HCT116 (cell line): ENCODE measurements at regions not wholly inside any gene's neighbourhood (a gene's known extent, or its start where the extent isn't known, plus 50 kb on each side); places are given as distances from the start of the nearest gene placed in this dataset.

Experiments
- ATAC-seq: fragments of 200-7000 bp; cut with Tn5 transposase; 2 replicates; pipeline ENCODE4 v1.9.1; 2020; ENCODE audit warnings: mild to moderate bottlenecking, moderate library complexity
- BruUV-seq: library from RNA; stranded (reverse); fragments of 400-500 nt; replicated peaks from 2 replicates; lab custom pipeline; 2021; lab: Mats Ljungman, UMichigan
- CTCF ChIA-PET: fragments of 300-600 bp; sonication (Branson Sonifier 250); formaldehyde crosslinking; loops from one replicate; lab custom pipeline; 2021; ENCODE audit warnings: antibody characterized with exemption; lab: Charles Lee
- POLR2A ChIA-PET: fragments of 300-600, 350-600 bp; sonication (Branson Sonifier 250); formaldehyde crosslinking; loops from one replicate; lab custom pipeline; 2021; ENCODE audit warnings: antibody characterized with exemption; lab: Charles Lee
- RAD21 ChIA-PET, 2 experiments: fragments of 300-600 bp; sonication (Branson Sonifier 250); formaldehyde crosslinking; loops; one replicate each; lab custom pipeline; 2023; ENCODE audit warnings: low total read pairs in 2 of 2; ENCODE audit not compliant: uncharacterized antibody in 2 of 2, unreplicated experiment in 2 of 2, low non-redundant PET in 1 of 2; lab: Charles Lee
- DNase-seq: peaks from one replicate; pipeline ENCODE4 v3.0.0-alpha.2; 2010; ENCODE audit warnings: low read depth, low spot score
- H2AFZ ChIP-seq: fragments of 200-600 bp; shearing (Covaris generic), sonication (generic); 2 replicates; pipeline ENCODE4 v1.6.1; 2017; ENCODE audit warnings: low read depth, mixed run types, mixed read lengths, antibody characterized with exemption, low read length; ENCODE audit not compliant: poor library complexity, severe bottlenecking
- H3K27ac ChIP-seq: 2 replicates; pipeline ENCODE4 v1.5.1; 2012; ENCODE audit warnings: low read depth, low read length
- H3K27me3 ChIP-seq: fragments of 200-600 bp; sonication (generic); 2 replicates; pipeline ENCODE4 v1.6.1; 2016; ENCODE audit warnings: mixed run types, low read length, mixed read lengths; ENCODE audit not compliant: insufficient read depth
- H3K36me3 ChIP-seq, 2 experiments: fragments of 200-500 bp in 1 of 2; fragments of 200-600 bp in 1 of 2; sonication (Bioruptor generic) in 1 of 2; sonication (generic) in 1 of 2; 2 replicates each; pipeline versions ENCODE4 v1.5.1 to v1.6.1; 2014 to 2016; ENCODE audit warnings: low read length in 2 of 2, inconsistent platforms in 1 of 2, mixed read lengths in 1 of 2, mixed run types in 1 of 2; ENCODE audit not compliant: insufficient read depth in 2 of 2, control insufficient read depth in 1 of 2
- H3K4me1 ChIP-seq, 2 experiments: fragments of 200-600 bp in 1 of 2; sonication (generic) in 1 of 2; 2 replicates each; pipeline versions ENCODE4 v1.5.1 to v1.6.1; 2012 to 2017; ENCODE audit warnings: low read length in 2 of 2, inconsistent platforms in 1 of 2, mild to moderate bottlenecking in 1 of 2, mixed read lengths in 1 of 2, mixed run types in 1 of 2, moderate library complexity in 1 of 2; ENCODE audit not compliant: insufficient read depth in 2 of 2, control insufficient read depth in 1 of 2
- H3K4me2 ChIP-seq: fragments of 200-600 bp; sonication (generic); 2 replicates; pipeline ENCODE4 v1.6.1; 2017; ENCODE audit warnings: mixed run types, low read length, mixed read lengths
- H3K4me3 ChIP-seq, 2 experiments: fragments of 200-600 bp in 1 of 2; sonication (generic) in 1 of 2; replicated peaks in 1 of 2; 2 replicates each; pipeline ENCODE4 v1.5.1; 2011 to 2016; ENCODE audit warnings: low read length in 2 of 2, control low read depth in 1 of 2, low read depth in 1 of 2, mild to moderate bottlenecking in 1 of 2, mixed read lengths in 1 of 2, mixed run types in 1 of 2
- H3K79me2 ChIP-seq: fragments of 200-600 bp; sonication (generic); 2 replicates; pipeline ENCODE4 v1.6.1; 2017; ENCODE audit warnings: mild to moderate bottlenecking, mixed run types, low read length, moderate library complexity, mixed read lengths; ENCODE audit not compliant: insufficient read depth
- H3K9ac ChIP-seq: fragments of 200-600 bp; sonication (generic); 2 replicates; pipeline ENCODE4 v1.6.1; 2016; ENCODE audit warnings: low read length, mixed read lengths
- H3K9me2 ChIP-seq: fragments of 200-600 bp; sonication (generic), shearing (Covaris generic); 2 replicates; pipeline ENCODE4 v1.6.1; 2017; ENCODE audit warnings: mixed run types, mild to moderate bottlenecking, moderate library complexity; ENCODE audit not compliant: insufficient read depth
- H3K9me3 ChIP-seq, 2 experiments: fragments of 200-500 bp in 1 of 2; fragments of 200-600 bp in 1 of 2; sonication (Bioruptor generic) in 1 of 2; sonication (generic) in 1 of 2; 2 replicates each; pipeline ENCODE4 v1.6.1; 2014 to 2017; ENCODE audit warnings: low read length in 2 of 2, mixed read lengths in 2 of 2, inconsistent platforms in 1 of 2, low read depth in 1 of 2, mild to moderate bottlenecking in 1 of 2, mixed run types in 1 of 2, moderate library complexity in 1 of 2; ENCODE audit not compliant: control insufficient read depth in 1 of 2, insufficient read depth in 1 of 2
- H4K20me1 ChIP-seq: fragments of 200-600 bp; sonication (generic), shearing (Covaris generic); 2 replicates; pipeline ENCODE4 v1.6.1; 2017; ENCODE audit warnings: mixed run types, mild to moderate bottlenecking, moderate library complexity; ENCODE audit not compliant: insufficient read depth
- CBX3 ChIP-seq: IDR thresholded peaks from 2 replicates; pipeline ENCODE4 v1.6.1; 2012; ENCODE audit warnings: low read depth
- EGR1 ChIP-seq: IDR thresholded peaks from 2 replicates; pipeline ENCODE4 v1.6.1; 2012; ENCODE audit warnings: low read depth
- ELF1 ChIP-seq: IDR thresholded peaks from 2 replicates; pipeline ENCODE4 v1.6.1; 2012; ENCODE audit warnings: low read depth, borderline replicate concordance
- EZH2 ChIP-seq: fragments of 200-600 bp; sonication (generic); IDR thresholded peaks from 2 replicates; pipeline ENCODE4 v1.6.1; 2017; ENCODE audit warnings: antibody characterized with exemption, mixed run types
- EZH2phosphoT487 ChIP-seq: fragments of 200-600 bp; IDR thresholded peaks from 2 replicates; pipeline ENCODE4 v1.6.1; 2018; ENCODE audit warnings: antibody characterized with exemption, borderline replicate concordance
- FOSL1 ChIP-seq: IDR thresholded peaks from 2 replicates; pipeline ENCODE4 v1.6.1; 2012; ENCODE audit warnings: low read depth
- POLR2A ChIP-seq: IDR thresholded peaks from 2 replicates; pipeline ENCODE4 v1.7.0; 2011; ENCODE audit warnings: borderline replicate concordance; ENCODE audit not compliant: insufficient read depth, insufficient read length; ENCODE audit errors: extremely low read depth
- SIN3A ChIP-seq: IDR thresholded peaks from 2 replicates; pipeline ENCODE4 v1.6.1; 2012; ENCODE audit warnings: low read depth
- SRF ChIP-seq: IDR thresholded peaks from 2 replicates; pipeline ENCODE4 v1.6.1; 2012; ENCODE audit warnings: low read depth
- YY1 ChIP-seq: IDR thresholded peaks from 2 replicates; pipeline ENCODE4 v1.6.1; 2011; ENCODE audit warnings: low read length, low read depth, moderate library complexity, mild to moderate bottlenecking; ENCODE audit not compliant: insufficient replicate concordance; ENCODE audit errors: extremely low read depth
- ZNF274 ChIP-seq: fragments of 200-500 bp; sonication (Bioruptor generic); IDR thresholded peaks from 2 replicates; pipeline ENCODE4 v1.6.1; 2014; ENCODE audit warnings: mild to moderate bottlenecking, low read depth, low read length, inconsistent platforms
- intact Hi-C: fragments of 100-400 bp; cut with micrococcal nuclease; formaldehyde crosslinking; loops from 2 replicates; pipeline ENCODE4 v1.10.0; 2022
- TF ChIP-seq, protein P1 (sequence below): IDR thresholded peaks from 2 replicates; pipeline ENCODE4 v1.6.1; 2012
- TF ChIP-seq, protein P2 (sequence below), 3 experiments: fragments of 200-600 bp in 1 of 3; sonication (generic) in 1 of 3; IDR thresholded peaks in 2 of 3; conservative IDR thresholded peaks in 1 of 3; 2 replicates each; pipeline ENCODE4 v1.5.1; 2012 to 2017; ENCODE audit warnings: low read depth in 2 of 3, low read length in 2 of 3, antibody characterized with exemption in 1 of 3, borderline replicate concordance in 1 of 3, control low read depth in 1 of 3, mild to moderate bottlenecking in 1 of 3, mixed read lengths in 1 of 3, mixed run types in 1 of 3, moderate library complexity in 1 of 3; ENCODE audit not compliant: insufficient read depth in 1 of 3
- TF ChIP-seq, protein P3 (sequence below): IDR thresholded peaks from 2 replicates; pipeline ENCODE4 v1.6.1; 2011; ENCODE audit warnings: mild to moderate bottlenecking, low read length, moderate library complexity; ENCODE audit not compliant: insufficient replicate concordance; ENCODE audit errors: extremely low read depth

DNA sequence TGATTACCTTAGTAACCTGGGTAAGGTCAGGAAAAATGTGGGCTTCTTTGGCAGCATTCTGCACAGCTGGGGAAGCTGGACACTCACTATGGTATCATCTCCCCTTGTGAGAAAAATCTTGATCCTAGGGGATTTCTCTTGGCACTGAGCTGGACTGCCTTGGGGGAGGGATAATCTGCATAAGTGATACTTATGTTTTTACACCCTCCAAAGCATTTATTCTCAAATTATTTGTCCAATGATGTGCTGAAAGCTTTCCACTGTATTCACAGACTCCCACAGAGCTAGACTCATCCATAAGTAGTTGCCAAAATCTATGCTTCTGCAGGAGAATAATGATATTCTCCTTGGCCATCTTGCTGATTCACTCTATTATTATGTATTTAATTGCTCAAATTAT, 121.5 kb upstream of the CNR1 start:
- H4K20me1 ChIP-seq = no peaks in the 10 kb centered on the region; the same call in 1 of the 2 replicates
- H3K79me2 ChIP-seq = no peaks in the 10 kb centered on the region
- no peak for DNase-seq
- intact Hi-C loops = no loop called here
- BruUV-seq = no TSS peak
- H3K36me3 ChIP-seq = no peaks in the 10 kb centered on the region
- no peak for ATAC-seq
- H2AFZ ChIP-seq = no peak overlapping the region
- ChIA-PET POLR2A (no interaction called here), CTCF (no interaction called here), RAD21 (no interaction called here)
- peaks cover 6% of the 10 kb centered on the region; the same call in 1 of the 2 replicates for H3K27me3 ChIP-seq
- TF ChIP-seq EZH2phosphoT487 = no peak
- no peak for TF ChIP-seq SRF
- no peak for TF ChIP-seq YY1
- TF ChIP-seq CBX3 = no peak
- TF ChIP-seq FOSL1 = no peak
- TF ChIP-seq, protein P1, sequence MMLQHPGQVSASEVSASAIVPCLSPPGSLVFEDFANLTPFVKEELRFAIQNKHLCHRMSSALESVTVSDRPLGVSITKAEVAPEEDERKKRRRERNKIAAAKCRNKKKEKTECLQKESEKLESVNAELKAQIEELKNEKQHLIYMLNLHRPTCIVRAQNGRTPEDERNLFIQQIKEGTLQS = no peak
- no peak for TF ChIP-seq ELF1
- TF ChIP-seq POLR2A = no peak
- no peak for TF ChIP-seq EZH2
- no peak for TF ChIP-seq EGR1
- no peak for TF ChIP-seq ZNF274
- H3K9me2 ChIP-seq = no peaks in the 10 kb centered on the region
- H3K4me2 ChIP-seq = no peak overlapping the region
- H3K27ac ChIP-seq = no peak overlapping the region
- no peak overlapping the region for H3K4me3 ChIP-seq
- no peaks in the 10 kb centered on the region for H3K4me1 ChIP-seq
- H3K9ac ChIP-seq = no peak overlapping the region
- no peaks in the 10 kb centered on the region for H3K9me3 ChIP-seq

DNA sequence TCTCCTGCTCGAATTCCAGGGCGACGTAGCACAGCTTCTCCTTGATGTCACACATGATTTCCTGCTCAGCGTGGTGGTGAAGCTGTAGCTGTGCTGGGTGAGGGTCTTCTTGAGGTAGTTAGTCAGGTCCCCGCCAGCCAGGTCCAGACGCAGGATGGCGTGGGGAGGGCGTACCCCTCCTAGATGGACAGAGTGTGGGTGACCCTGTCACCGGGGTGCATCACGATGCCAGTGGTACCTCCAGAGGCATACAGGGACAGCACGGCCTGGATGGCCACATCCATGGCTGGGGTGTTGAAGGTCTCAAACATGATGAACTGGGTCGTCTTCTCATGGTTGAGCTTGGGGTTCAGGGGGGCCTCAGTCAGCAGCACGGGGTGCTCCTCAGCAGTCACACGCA, 110.2 kb upstream of the CNR1 start:
- TF ChIP-seq, protein P2, sequence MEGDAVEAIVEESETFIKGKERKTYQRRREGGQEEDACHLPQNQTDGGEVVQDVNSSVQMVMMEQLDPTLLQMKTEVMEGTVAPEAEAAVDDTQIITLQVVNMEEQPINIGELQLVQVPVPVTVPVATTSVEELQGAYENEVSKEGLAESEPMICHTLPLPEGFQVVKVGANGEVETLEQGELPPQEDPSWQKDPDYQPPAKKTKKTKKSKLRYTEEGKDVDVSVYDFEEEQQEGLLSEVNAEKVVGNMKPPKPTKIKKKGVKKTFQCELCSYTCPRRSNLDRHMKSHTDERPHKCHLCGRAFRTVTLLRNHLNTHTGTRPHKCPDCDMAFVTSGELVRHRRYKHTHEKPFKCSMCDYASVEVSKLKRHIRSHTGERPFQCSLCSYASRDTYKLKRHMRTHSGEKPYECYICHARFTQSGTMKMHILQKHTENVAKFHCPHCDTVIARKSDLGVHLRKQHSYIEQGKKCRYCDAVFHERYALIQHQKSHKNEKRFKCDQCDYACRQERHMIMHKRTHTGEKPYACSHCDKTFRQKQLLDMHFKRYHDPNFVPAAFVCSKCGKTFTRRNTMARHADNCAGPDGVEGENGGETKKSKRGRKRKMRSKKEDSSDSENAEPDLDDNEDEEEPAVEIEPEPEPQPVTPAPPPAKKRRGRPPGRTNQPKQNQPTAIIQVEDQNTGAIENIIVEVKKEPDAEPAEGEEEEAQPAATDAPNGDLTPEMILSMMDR (IDR thresholded peaks at IDR 0.05 in 2 of 3, conservative IDR thresholded peaks at IDR 0.05 in 1 of 3; ENCODE audit: borderline replicate concordance in 1 of 3, insufficient read depth in 1 of 3, low read depth in 2 of 3, low read length in 2 of 3) = no peak
- TF ChIP-seq, protein P3, sequence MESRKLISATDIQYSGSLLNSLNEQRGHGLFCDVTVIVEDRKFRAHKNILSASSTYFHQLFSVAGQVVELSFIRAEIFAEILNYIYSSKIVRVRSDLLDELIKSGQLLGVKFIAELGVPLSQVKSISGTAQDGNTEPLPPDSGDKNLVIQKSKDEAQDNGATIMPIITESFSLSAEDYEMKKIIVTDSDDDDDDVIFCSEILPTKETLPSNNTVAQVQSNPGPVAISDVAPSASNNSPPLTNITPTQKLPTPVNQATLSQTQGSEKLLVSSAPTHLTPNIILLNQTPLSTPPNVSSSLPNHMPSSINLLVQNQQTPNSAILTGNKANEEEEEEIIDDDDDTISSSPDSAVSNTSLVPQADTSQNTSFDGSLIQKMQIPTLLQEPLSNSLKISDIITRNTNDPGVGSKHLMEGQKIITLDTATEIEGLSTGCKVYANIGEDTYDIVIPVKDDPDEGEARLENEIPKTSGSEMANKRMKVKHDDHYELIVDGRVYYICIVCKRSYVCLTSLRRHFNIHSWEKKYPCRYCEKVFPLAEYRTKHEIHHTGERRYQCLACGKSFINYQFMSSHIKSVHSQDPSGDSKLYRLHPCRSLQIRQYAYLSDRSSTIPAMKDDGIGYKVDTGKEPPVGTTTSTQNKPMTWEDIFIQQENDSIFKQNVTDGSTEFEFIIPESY = no peak
- TF ChIP-seq YY1 (no peak), EZH2phosphoT487 (no peak), FOSL1 (no peak), SRF (no peak), SIN3A (no peak)
- TF ChIP-seq, protein P1 = no peak
- H3K27me3 ChIP-seq = peaks cover 20% of the 10 kb centered on the region
- RAD21 ChIA-PET = no interaction called here
- no peak overlapping the region for H2AFZ ChIP-seq
- CTCF ChIA-PET = no interaction called here
- H3K9me2 ChIP-seq = no peaks in the 10 kb centered on the region
- H3K4me1 ChIP-seq = no peaks in the 10 kb centered on the region
- H3K4me3 ChIP-seq = no peak overlapping the region
- H3K27ac ChIP-seq = no peak overlapping the region
- H4K20me1 ChIP-seq = no peaks in the 10 kb centered on the region
- no TSS peak for BruUV-seq
- no peaks in the 10 kb centered on the region for H3K79me2 ChIP-seq
- no peaks in the 10 kb centered on the region for H3K9me3 ChIP-seq
- H3K9ac ChIP-seq = no peak overlapping the region
- intact Hi-C loops = no loop called here
- POLR2A ChIA-PET = no interaction called here
- ATAC-seq (no peak), DNase-seq (no peak)
- no peaks in the 10 kb centered on the region for H3K36me3 ChIP-seq
- no peak overlapping the region for H3K4me2 ChIP-seq
